Ovary (tissue), 3 donors: ENCODE measurements at regions not wholly inside any gene's neighbourhood (a gene's known extent, or its start where the extent isn't known, plus 50 kb on each side); places are given as distances from the start of the nearest gene placed in this dataset.

Source experiments
- EP300 ChIP-seq: sonication (generic); formaldehyde crosslinking; IDR thresholded peaks from one replicate; pipeline ENCODE4 v1.6.1; 2017; ENCODE audit warnings: antibody characterized with exemption
- POLR2A ChIP-seq: fragments of 450-650 bp; IDR thresholded peaks from one replicate; pipeline ENCODE4 v1.6.1; 2017; ENCODE audit warnings: antibody characterized with exemption, mild to moderate bottlenecking, moderate library complexity
- TF ChIP-seq, protein P1 (sequence below), 3 donors: fragments of 450-650 bp in 2 of 3; fragments of 200-600 bp in 1 of 3; IDR thresholded peaks; one replicate each; pipeline versions ENCODE4 v1.5.1 to v1.8.0; 2016 to 2022; ENCODE audit warnings: antibody characterized with exemption in 3 of 3, mild to moderate bottlenecking in 1 of 3
- donor health status: DM: no; HTN: no; CAD: no.

DNA sequence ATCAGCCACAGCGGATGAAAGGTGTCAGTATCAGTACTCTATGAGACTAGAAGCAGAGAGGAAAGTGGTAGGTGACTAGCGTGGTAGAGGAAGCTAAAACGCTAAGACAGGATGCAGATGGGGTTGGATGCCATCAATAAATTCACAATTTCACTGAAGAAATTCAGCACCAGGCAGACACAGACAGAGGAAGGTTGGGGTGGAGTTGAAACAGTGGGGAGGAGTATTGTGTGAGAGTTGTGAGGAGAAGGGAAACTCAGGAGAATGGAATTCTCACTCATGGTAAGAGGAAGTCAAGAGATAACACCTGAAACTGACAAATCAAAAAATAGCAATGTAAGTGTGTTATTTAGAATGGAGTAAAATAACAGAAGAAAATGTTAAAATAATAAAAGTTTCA is 208.5 kb upstream of the DAB1 start:
- TF ChIP-seq POLR2A (no peak), EP300 (no peak)
- TF ChIP-seq, protein P1, sequence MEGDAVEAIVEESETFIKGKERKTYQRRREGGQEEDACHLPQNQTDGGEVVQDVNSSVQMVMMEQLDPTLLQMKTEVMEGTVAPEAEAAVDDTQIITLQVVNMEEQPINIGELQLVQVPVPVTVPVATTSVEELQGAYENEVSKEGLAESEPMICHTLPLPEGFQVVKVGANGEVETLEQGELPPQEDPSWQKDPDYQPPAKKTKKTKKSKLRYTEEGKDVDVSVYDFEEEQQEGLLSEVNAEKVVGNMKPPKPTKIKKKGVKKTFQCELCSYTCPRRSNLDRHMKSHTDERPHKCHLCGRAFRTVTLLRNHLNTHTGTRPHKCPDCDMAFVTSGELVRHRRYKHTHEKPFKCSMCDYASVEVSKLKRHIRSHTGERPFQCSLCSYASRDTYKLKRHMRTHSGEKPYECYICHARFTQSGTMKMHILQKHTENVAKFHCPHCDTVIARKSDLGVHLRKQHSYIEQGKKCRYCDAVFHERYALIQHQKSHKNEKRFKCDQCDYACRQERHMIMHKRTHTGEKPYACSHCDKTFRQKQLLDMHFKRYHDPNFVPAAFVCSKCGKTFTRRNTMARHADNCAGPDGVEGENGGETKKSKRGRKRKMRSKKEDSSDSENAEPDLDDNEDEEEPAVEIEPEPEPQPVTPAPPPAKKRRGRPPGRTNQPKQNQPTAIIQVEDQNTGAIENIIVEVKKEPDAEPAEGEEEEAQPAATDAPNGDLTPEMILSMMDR (IDR thresholded peaks at IDR 0.05), result no peak
